OCI-LY3 (cell line): ENCODE measurements at regions not wholly inside any gene's neighbourhood (a gene's known extent, or its start where the extent isn't known, plus 50 kb on each side); places are given as distances from the start of the nearest gene placed in this dataset.

Experiments
- H2AFZ ChIP-seq: fragments of 200-600, 300-600 bp; shearing (Covaris generic); 2 replicates; pipeline ENCODE4 v1.6.0; 2014; ENCODE audit warnings: antibody characterized with exemption, low read depth, low read length
- H3K27ac ChIP-seq: fragments of 200-600, 300-600 bp; sonication (generic); 2 replicates; pipeline ENCODE4 v1.5.1; 2014; ENCODE audit warnings: mild to moderate bottlenecking, low read length, moderate library complexity, mixed read lengths
- H3K27me3 ChIP-seq: fragments of 200-600, 300-600 bp; sonication (generic); 2 replicates; pipeline ENCODE4 v1.6.1; 2014; ENCODE audit warnings: low read depth, low read length, mixed read lengths
- H3K36me3 ChIP-seq: fragments of 200-600, 300-600 bp; sonication (generic); replicated peaks from 2 replicates; pipeline ENCODE3; 2014; ENCODE audit warnings: low read depth, low read length, mixed read lengths
- H3K4me1 ChIP-seq: fragments of 300-600, 200-600 bp; sonication (generic); 2 replicates; pipeline ENCODE4 v1.6.1; 2014; ENCODE audit warnings: low read length, mixed read lengths
- H3K4me2 ChIP-seq: fragments of 200-600, 300-600 bp; sonication (generic); 2 replicates; pipeline ENCODE4 v1.6.1; 2014; ENCODE audit warnings: low read length, mixed read lengths
- H3K4me3 ChIP-seq: fragments of 300-600, 200-600 bp; sonication (generic); 2 replicates; pipeline ENCODE4 v1.5.1; 2014; ENCODE audit warnings: antibody characterized with exemption, mild to moderate bottlenecking, low read length, moderate library complexity
- H3K79me2 ChIP-seq: fragments of 300-600, 200-600 bp; shearing (Covaris generic); 2 replicates; pipeline ENCODE4 v1.6.1; 2014; ENCODE audit warnings: mild to moderate bottlenecking, low read length, mixed read lengths
- H3K9ac ChIP-seq: fragments of 300-600, 200-600 bp; shearing (Covaris generic); 2 replicates; pipeline ENCODE4 v1.6.0; 2014; ENCODE audit warnings: mild to moderate bottlenecking, low read length, moderate library complexity
- H3K9me3 ChIP-seq: fragments of 200-600, 300-600 bp; shearing (Covaris generic); 2 replicates; pipeline ENCODE4 v1.6.1; 2014; ENCODE audit warnings: low read length, mixed read lengths; ENCODE audit not compliant: insufficient read depth
- H4K20me1 ChIP-seq: fragments of 200-600, 300-600 bp; sonication (generic); 2 replicates; pipeline ENCODE4 v1.6.1; 2016; ENCODE audit warnings: low read length, mixed read lengths; ENCODE audit not compliant: insufficient read depth
- EZH2phosphoT487 ChIP-seq: fragments of 200-600 bp; shearing (Covaris generic); IDR thresholded peaks from 2 replicates; pipeline ENCODE4 v1.6.1; 2018; ENCODE audit warnings: antibody characterized with exemption, mixed run types, low read depth
- TF ChIP-seq, protein P1 (sequence below): fragments of 200-600, 300-600 bp; sonication (generic); IDR thresholded peaks from 2 replicates; pipeline ENCODE4 v1.5.1; 2014; ENCODE audit warnings: antibody characterized with exemption, low read length, low read depth

GRCh38 chr14:58833634-58834378 is 196.0 kb downstream of the DACT1 start:
- H2AFZ ChIP-seq = no peak overlapping the region
- H3K79me2 ChIP-seq = no peaks in the 10 kb centered on the region
- no peaks in the 10 kb centered on the region for H4K20me1 ChIP-seq
- no peaks in the 10 kb centered on the region for H3K9me3 ChIP-seq
- H3K27me3 ChIP-seq = no peaks in the 10 kb centered on the region
- no peaks in the 10 kb centered on the region for H3K36me3 ChIP-seq
- TF ChIP-seq, protein P1, sequence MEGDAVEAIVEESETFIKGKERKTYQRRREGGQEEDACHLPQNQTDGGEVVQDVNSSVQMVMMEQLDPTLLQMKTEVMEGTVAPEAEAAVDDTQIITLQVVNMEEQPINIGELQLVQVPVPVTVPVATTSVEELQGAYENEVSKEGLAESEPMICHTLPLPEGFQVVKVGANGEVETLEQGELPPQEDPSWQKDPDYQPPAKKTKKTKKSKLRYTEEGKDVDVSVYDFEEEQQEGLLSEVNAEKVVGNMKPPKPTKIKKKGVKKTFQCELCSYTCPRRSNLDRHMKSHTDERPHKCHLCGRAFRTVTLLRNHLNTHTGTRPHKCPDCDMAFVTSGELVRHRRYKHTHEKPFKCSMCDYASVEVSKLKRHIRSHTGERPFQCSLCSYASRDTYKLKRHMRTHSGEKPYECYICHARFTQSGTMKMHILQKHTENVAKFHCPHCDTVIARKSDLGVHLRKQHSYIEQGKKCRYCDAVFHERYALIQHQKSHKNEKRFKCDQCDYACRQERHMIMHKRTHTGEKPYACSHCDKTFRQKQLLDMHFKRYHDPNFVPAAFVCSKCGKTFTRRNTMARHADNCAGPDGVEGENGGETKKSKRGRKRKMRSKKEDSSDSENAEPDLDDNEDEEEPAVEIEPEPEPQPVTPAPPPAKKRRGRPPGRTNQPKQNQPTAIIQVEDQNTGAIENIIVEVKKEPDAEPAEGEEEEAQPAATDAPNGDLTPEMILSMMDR = no peak
- H3K9ac ChIP-seq = no peak overlapping the region
- no peak overlapping the region for H3K4me2 ChIP-seq
- H3K27ac ChIP-seq = no peak overlapping the region
- H3K4me1 ChIP-seq = no peaks in the 10 kb centered on the region; the same call in 1 of the 2 replicates
- H3K4me3 ChIP-seq = no peak overlapping the region

- no peaks in the 10 kb centered on the region for H4K20me1 ChIP-seq
- H3K4me2 ChIP-seq = no peak overlapping the region
- no peak overlapping the region for H3K4me3 ChIP-seq
- H3K27ac ChIP-seq = no peak overlapping the region
- H3K27me3 ChIP-seq = no peaks in the 10 kb centered on the region
- H3K4me1 ChIP-seq = no peaks in the 10 kb centered on the region
- H2AFZ ChIP-seq = no peak overlapping the region
- H3K36me3 ChIP-seq = no peaks in the 10 kb centered on the region
- H3K9me3 ChIP-seq = no peaks in the 10 kb centered on the region
- H3K9ac ChIP-seq = no peak overlapping the region
- no peak for TF ChIP-seq EZH2phosphoT487
- H3K79me2 ChIP-seq = no peaks in the 10 kb centered on the region
Observed at GRCh38 chr14:58836303-58836974, 198.7 kb downstream of the DACT1 start.

DNA sequence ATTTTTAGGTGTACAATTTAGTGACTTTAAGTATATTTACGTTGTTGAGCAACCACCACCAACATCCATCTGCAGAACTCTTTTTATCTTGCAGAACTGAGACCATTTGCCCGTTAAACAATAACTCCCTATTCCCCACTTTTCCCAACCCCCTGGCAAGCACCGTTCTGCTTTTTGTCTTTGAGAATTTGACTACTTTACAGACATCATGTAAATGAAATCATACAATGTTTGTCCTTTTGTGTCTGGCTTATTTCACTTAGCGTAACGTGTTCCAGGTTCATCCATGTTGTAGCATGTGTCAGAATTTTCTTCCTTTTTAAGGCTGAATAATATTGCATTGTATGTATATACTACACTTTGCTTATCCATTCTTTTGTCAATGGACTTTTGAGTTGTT is 201.5 kb downstream of the DACT1 start:
- H3K36me3 ChIP-seq = no peaks in the 10 kb centered on the region
- H3K4me2 ChIP-seq = no peak overlapping the region

GRCh38 chr14:58844544-58844943 is 206.8 kb downstream of the DACT1 start:
- Histone ChIP-seq H3K9ac (no peak overlapping the region), H3K27me3 (no peaks in the 10 kb centered on the region), H3K27ac (no peak overlapping the region), H3K79me2 (no peaks in the 10 kb centered on the region), H3K4me2 (no peak overlapping the region), H3K4me1 (no peaks in the 10 kb centered on the region), H3K9me3 (no peaks in the 10 kb centered on the region), H4K20me1 (no peaks in the 10 kb centered on the region), H2AFZ (no peak overlapping the region), H3K4me3 (no peak overlapping the region), H3K36me3 (no peaks in the 10 kb centered on the region)
- no peak for TF ChIP-seq EZH2phosphoT487
- TF ChIP-seq, protein P1 = no peak

More for the DNA sequence above, 201.5 kb downstream of the DACT1 start:
- Histone ChIP-seq H3K4me1 (no peaks in the 10 kb centered on the region), H3K27me3 (no peaks in the 10 kb centered on the region), H3K79me2 (no peaks in the 10 kb centered on the region), H3K9me3 (no peaks in the 10 kb centered on the region), H3K9ac (no peak overlapping the region), H2AFZ (no peak overlapping the region), H4K20me1 (no peaks in the 10 kb centered on the region), H3K27ac (no peak overlapping the region), H3K4me3 (no peak overlapping the region)
- TF ChIP-seq, protein P1 = no peak
- TF ChIP-seq EZH2phosphoT487 = no peak
